PC-9 (cell line): ENCODE measurements at regions not wholly inside any gene's neighbourhood (a gene's known extent, or its start where the extent isn't known, plus 50 kb on each side); places are given as distances from the start of the nearest gene placed in this dataset.
"Not testable (repeated sequence)": the region's sequence is repeated elsewhere in the genome, so short reads cannot be mapped to it uniquely, and the experiment has no call there.

ENCODE experiments used
- CTCF ChIP-seq: fragments of 200-600 bp; sonication (generic); conservative IDR thresholded peaks from 2 replicates; pipeline ENCODE4 v1.6.1; 2017; ENCODE audit warnings: mixed run types, antibody characterized with exemption, mild to moderate bottlenecking, moderate library complexity
- EZH2 ChIP-seq: fragments of 200-600 bp; sonication (generic); IDR thresholded peaks from 2 replicates; pipeline ENCODE4 v1.8.0; 2017; ENCODE audit warnings: antibody characterized with exemption, low read depth

DNA sequence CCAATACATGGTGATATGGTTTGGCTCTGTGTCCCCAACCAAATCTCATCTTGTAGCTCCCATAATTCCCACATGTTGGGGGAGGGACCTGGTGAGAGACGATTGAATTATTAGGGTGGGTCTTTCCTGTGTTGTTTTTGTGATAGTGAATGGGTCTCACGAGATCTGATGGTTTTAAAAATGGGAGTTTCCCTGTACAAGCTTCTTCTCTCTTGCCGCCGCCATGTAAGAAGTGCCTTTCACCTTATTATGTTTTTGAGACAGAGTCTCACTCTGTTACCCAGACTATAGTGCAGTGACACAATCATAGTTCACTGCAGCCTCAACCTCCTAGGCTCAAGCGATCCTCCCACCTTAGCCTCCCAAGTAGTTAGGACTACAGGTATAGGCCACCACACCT lies 629.1 kb downstream of the QKI start:
- TF ChIP-seq CTCF, EZH2: not testable (repeated sequence)
